Prostate gland (tissue), 2 donors: ENCODE measurements at regions not wholly inside any gene's neighbourhood (a gene's known extent, or its start where the extent isn't known, plus 50 kb on each side); places are given as distances from the start of the nearest gene placed in this dataset.

Experiments
- DNase-seq: peaks from one replicate; pipeline ENCODE4 v3.0.0-alpha.2; 2019; ENCODE audit warnings: low spot score
- H3K27ac ChIP-seq, 2 donors: fragments of 200-600 bp; sonication (generic); 2 replicates each; pipeline ENCODE4 v1.5.1; 2017 to 2019
- H3K27me3 ChIP-seq: fragments of 200-600 bp; sonication (generic); replicated peaks from 2 replicates; pipeline ENCODE4 v1.5.1; 2019; ENCODE audit not compliant: insufficient read depth
- H3K36me3 ChIP-seq, 2 donors: fragments of 200-600 bp; sonication (generic); 1 replicate in 1 of 2; 2 replicates in 1 of 2; pipeline versions ENCODE4 v1.5.1 to v1.8.1; 2017 to 2019
- H3K4me1 ChIP-seq: fragments of 200-600 bp; sonication (generic); replicated peaks from 2 replicates; pipeline ENCODE4 v1.5.1; 2019
- H3K4me3 ChIP-seq, 2 donors: fragments of 200-600 bp; sonication (generic); 2 replicates each; pipeline ENCODE4 v1.5.1; 2017 to 2019
- H3K9me3 ChIP-seq: fragments of 200-600 bp; sonication (generic); 2 replicates; pipeline ENCODE4 v1.5.1; 2017
- CTCF ChIP-seq, 4 experiments: fragments of 200-600 bp in 2 of 4; fragments of 450-650 bp in 2 of 4; sonication (generic) in 2 of 4; IDR thresholded peaks; 1 replicate in 3 of 4; 2 replicates in 1 of 4; pipeline ENCODE4 v1.5.1; 2016 to 2019; ENCODE audit warnings: antibody characterized with exemption in 4 of 4, mild to moderate bottlenecking in 2 of 4, moderate library complexity in 2 of 4
- POLR2A ChIP-seq: fragments of 450-650 bp; IDR thresholded peaks from one replicate; pipeline ENCODE4 v1.6.1; 2016; ENCODE audit warnings: antibody characterized with exemption, mild to moderate bottlenecking
- POLR2AphosphoS5 ChIP-seq: sonication (generic); formaldehyde crosslinking; IDR thresholded peaks from one replicate; pipeline ENCODE4 v1.6.1; 2017; ENCODE audit warnings: antibody characterized with exemption
- WGBS: methylation state at CpG from one replicate; pipeline ENCODE4 v1.1.5; 2018; 5-methylcytosine and 5-hydroxymethylcytosine counted together
- intact Hi-C: fragments of 100-400 bp; cut with DNase I; formaldehyde crosslinking; loops from one replicate; pipeline ENCODE4 v1.14.2; 2022

GRCh38 chr15:93709708-93710107 is 521.7 kb upstream of the MCTP2 start:
- no peaks in the 10 kb centered on the region for H3K4me1 ChIP-seq
- no peak overlapping the region for H3K4me3 ChIP-seq
- peak; percentile 57 for DNase-seq
- no peaks in the 10 kb centered on the region for H3K9me3 ChIP-seq
- no peaks in the 10 kb centered on the region for H3K36me3 ChIP-seq
- 44% methylated on average over 1 of the region's 1 CpG for WGBS
- H3K27me3 ChIP-seq, result no peaks in the 10 kb centered on the region
- intact Hi-C loops, result no loop called here
- TF ChIP-seq POLR2AphosphoS5, result peak; percentile 69
- no peak for TF ChIP-seq POLR2A
- H3K27ac ChIP-seq, result no peak overlapping the region

GRCh38 chr15:93708724-93709445 is 522.5 kb upstream of the MCTP2 start:
- no peaks in the 10 kb centered on the region for H3K9me3 ChIP-seq
- DNase-seq, result no peak
- intact Hi-C loops, result no loop called here
- no peaks in the 10 kb centered on the region for H3K27me3 ChIP-seq
- TF ChIP-seq POLR2A (no peak), POLR2AphosphoS5 (no peak), CTCF (IDR thresholded peaks at IDR 0.05) (no peak)
- 58% methylated on average over 6 of the region's 6 CpGs for whole genome bisulfite sequencing
- H3K27ac ChIP-seq, result no peak overlapping the region
- H3K36me3 ChIP-seq, result no peaks in the 10 kb centered on the region
- no peaks in the 10 kb centered on the region for H3K4me1 ChIP-seq
- no peak overlapping the region for H3K4me3 ChIP-seq

- H3K4me1 ChIP-seq, result no peaks in the 10 kb centered on the region
- no peak for DNase-seq
- no peaks in the 10 kb centered on the region for H3K9me3 ChIP-seq
- H3K27me3 ChIP-seq, result no peaks in the 10 kb centered on the region
- H3K4me3 ChIP-seq, result no peak overlapping the region
- H3K36me3 ChIP-seq, result no peaks in the 10 kb centered on the region
- TF ChIP-seq POLR2AphosphoS5 (no peak), CTCF (IDR thresholded peaks at IDR 0.05) (no peak), POLR2A (no peak)
- WGBS, result 64% methylated on average over 5 of the region's 5 CpGs
- H3K27ac ChIP-seq, result no peak overlapping the region
- intact Hi-C loops, result no loop called here
Observed at GRCh38 chr15:93707751-93708150, 523.6 kb upstream of the MCTP2 start.

GRCh38 chr15:93706495-93707292 is 524.7 kb upstream of the MCTP2 start:
- TF ChIP-seq CTCF (IDR thresholded peaks at IDR 0.05) (no peak), POLR2A (no peak), POLR2AphosphoS5 (no peak)
- intact Hi-C loops, result no loop called here
- no peaks in the 10 kb centered on the region for H3K36me3 ChIP-seq
- no peak for DNase-seq
- H3K4me1 ChIP-seq, result no peaks in the 10 kb centered on the region
- 58% methylated on average over 7 of the region's 7 CpGs for WGBS
- no peak overlapping the region for H3K4me3 ChIP-seq
- no peaks in the 10 kb centered on the region for H3K27me3 ChIP-seq
- H3K9me3 ChIP-seq, result no peaks in the 10 kb centered on the region
- H3K27ac ChIP-seq, result no peak overlapping the region

- DNase-seq, result no peak
- intact Hi-C loops, result no loop called here
- TF ChIP-seq POLR2AphosphoS5, result no peak
- no peak for TF ChIP-seq POLR2A
- no peak for TF ChIP-seq CTCF (IDR thresholded peaks at IDR 0.05)
Observed at GRCh38 chr15:93705753-93706455, 525.5 kb upstream of the MCTP2 start.

More at GRCh38 chr15:93705753-93706455, 525.5 kb upstream of the MCTP2 start:
- Histone ChIP-seq H3K4me3 (no peak overlapping the region), H3K9me3 (no peaks in the 10 kb centered on the region), H3K27ac (no peak overlapping the region), H3K36me3 (no peaks in the 10 kb centered on the region), H3K4me1 (no peaks in the 10 kb centered on the region), H3K27me3 (no peaks in the 10 kb centered on the region)
- 76% methylated on average over 7 of the region's 7 CpGs for WGBS
